ENCODE measurements at regions not wholly inside any gene's neighbourhood (a gene's known extent, or its start where the extent isn't known, plus 50 kb on each side); places are given as distances from the start of the nearest gene placed in this dataset.

DNA sequence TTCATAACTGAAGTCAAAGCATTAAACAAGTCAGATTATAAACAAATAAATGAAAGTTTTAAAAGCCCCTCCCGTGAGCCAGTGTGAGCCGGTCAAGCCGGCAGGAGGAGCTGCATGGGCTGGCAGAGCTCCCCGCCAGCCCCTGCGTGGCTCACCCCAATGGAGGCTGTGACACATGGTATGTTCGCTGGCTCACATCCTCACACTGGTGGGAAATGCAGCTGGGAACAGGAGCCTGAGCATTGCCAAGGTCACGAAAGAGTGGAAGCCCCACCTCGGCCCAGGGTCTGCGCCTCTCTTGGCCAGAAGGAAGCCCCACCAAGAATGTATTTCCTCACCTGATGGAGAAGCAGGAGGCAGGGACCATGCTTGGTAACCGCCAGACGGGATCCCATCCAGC is 261.7 kb upstream of the TCERG1L start:
- TF ChIP-seq, protein P1, sequence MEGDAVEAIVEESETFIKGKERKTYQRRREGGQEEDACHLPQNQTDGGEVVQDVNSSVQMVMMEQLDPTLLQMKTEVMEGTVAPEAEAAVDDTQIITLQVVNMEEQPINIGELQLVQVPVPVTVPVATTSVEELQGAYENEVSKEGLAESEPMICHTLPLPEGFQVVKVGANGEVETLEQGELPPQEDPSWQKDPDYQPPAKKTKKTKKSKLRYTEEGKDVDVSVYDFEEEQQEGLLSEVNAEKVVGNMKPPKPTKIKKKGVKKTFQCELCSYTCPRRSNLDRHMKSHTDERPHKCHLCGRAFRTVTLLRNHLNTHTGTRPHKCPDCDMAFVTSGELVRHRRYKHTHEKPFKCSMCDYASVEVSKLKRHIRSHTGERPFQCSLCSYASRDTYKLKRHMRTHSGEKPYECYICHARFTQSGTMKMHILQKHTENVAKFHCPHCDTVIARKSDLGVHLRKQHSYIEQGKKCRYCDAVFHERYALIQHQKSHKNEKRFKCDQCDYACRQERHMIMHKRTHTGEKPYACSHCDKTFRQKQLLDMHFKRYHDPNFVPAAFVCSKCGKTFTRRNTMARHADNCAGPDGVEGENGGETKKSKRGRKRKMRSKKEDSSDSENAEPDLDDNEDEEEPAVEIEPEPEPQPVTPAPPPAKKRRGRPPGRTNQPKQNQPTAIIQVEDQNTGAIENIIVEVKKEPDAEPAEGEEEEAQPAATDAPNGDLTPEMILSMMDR (IDR thresholded peaks at IDR 0.05), result no peak
- TF ChIP-seq POLR2AphosphoS5 (IDR thresholded peaks at IDR 0.05), result no peak
- no peak for TF ChIP-seq POLR2A (IDR thresholded peaks at IDR 0.05)
- TF ChIP-seq EP300 (IDR thresholded peaks at IDR 0.05), result no peak

All from gastroesophageal sphincter (tissue), 3 donors.